Activated naive CD4-positive, alpha-beta T cell treated with anti-CD3 and anti-CD28 coated beads, Interleukin-2, amount 50 U/mL, for 16 hours (primary cell): ENCODE measurements at regions not wholly inside any gene's neighbourhood (a gene's known extent, or its start where the extent isn't known, plus 50 kb on each side); places are given as distances from the start of the nearest gene placed in this dataset.

Experiments used
- DNase-seq: peaks from one replicate; pipeline ENCODE4 v3.0.0-alpha.2; 2020

DNA sequence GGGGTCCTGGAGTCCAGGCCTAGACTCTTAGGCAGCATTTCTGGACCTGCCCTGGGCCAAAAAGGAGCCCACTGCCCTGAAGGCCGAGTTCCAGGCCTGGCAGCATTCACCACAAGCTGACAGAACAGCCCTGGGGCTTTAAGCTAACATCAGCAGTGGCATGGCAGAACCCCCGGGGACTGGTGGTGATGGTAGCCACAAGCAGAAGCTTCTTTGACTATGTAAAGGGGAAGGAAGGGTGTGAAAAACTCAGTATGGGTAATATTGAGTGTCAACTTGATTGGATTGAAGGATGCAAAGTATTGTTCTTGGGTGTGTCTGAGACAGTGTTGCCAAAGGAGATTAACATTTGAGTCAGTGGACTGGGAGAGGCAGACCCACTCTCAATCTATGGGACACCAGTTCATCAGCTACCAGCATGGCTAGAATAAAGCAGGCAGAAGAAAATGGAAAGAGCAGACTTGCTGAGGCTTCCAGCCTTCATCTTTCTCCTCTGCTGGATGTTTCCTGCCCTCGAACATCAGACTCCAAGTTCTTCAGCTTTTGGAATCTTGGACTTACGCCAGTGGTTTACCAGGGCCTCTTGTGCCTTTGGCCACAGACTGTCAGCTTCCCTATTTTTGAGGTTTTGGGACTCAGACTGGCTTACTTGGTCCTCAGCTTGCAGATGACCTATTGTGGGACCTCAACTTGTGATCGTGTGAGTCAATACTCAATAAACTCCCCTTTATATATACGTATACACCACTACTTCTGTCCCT is 661.0 kb upstream of the C9orf72 start:
- DNase-seq, result no peak

DNA sequence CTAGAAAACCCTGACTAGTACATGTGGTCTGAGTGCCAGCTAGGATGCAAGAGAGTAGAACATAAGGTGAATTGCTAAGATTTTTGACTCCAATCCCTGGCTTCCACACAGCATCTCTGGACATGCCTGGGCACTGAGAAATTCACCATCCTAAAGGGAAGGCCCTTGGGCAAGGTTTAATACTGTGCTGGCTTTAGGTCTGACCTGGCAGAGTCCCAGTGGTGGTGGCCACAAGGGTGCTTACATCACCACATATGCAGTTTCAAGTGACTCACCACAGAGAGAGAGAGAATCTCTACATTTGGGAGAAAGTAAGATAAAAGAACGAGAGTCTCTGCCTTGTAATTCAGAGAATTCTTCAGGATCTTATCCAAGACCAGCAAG is 661.6 kb upstream of the C9orf72 start:
- DNase-seq, result no peak

DNA sequence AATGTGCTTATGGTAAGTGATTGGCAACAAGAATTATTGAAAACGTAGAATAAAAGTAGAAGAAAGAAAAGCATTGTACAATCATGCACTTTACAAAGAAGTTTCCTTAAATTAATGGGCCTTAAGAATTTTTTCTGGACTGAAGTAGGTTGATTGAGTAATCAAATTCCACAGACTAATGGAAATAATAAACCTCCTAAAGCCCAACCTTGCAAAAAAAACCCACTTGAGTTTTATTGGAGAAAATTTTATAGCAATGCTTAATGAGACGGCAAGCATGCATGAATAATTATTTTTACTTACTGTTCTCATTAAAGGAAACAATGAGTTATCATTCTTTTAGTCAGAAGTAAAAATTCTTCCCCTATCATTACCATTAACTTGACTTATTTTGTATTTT is 676.1 kb upstream of the C9orf72 start:
- DNase-seq, result no peak

DNA sequence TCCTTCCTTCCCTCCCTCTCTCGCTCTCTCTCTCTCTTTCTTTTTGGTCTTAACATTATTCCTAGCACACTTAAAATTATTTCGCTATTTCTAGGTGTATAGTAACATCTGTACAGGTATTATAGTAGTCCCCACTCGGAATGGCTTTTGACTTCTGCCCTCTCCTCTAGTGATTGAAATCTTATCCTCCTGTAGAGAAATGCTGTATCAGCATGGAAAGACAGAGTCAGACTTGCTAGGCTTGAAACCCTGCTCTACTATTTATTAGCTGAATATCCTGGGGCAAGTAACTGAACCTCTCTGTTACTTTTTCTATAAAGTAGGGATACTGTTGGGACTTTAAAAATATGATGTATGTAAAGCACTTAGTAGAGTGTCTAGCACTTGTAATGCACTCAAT is 681.9 kb upstream of the C9orf72 start:
- no peak for DNase-seq

DNA sequence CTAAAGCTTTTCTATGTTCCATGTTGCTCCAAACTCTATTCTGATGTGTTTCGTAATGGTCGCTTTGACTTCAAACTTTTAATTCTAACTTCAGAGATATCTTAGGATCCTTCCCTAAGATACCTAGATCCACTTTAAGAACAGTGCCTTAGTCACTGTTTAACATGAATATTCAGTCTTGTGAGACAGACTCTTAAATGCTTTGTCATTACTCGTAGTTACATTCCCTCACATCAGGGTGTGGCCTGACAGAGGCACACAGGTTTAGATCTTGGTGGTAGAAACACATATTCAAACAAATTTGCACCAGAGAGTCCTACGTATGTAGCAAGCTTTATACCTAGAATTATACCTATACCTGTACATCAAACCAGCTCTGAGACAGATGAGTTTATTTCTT is 687.0 kb upstream of the C9orf72 start:
- no peak for DNase-seq

DNA sequence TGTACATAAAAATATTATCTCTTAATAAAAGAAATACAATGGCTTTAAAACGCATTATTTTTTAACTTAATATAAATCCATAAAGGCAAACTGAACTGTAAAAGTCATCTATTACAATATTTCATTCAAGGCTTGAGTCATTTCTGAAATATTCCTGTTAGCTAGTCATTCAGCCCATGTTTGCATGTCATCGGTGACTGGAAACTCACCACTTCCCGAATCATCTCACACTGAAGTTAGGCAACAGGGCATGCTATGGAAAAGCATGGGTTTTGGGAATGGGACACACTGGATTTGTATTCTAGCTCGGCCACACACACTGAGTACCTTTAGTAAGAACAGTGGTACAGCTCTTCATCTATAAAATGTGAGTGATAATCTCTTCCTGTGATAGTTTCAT is 691.1 kb upstream of the C9orf72 start:
- no peak for DNase-seq

DNA sequence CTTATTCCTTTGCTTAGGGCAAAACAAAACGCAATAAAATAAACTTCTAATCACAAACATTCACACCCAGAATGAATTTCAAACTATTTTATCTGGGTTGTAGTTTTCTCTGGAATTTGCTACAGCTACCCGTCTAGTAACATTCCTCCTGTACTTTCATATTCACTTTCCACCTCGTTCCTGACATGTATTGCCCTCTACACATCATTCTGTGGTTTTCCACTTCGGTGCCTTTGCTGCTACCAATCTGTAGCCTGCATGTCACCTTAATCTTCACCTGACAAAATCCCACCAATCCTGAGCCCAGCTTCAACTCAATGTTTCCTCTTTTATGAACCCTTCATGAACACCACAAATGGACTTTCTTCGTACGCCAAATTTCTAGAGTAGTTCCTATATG is 694.1 kb upstream of the C9orf72 start:
- DNase-seq, result no peak

DNA sequence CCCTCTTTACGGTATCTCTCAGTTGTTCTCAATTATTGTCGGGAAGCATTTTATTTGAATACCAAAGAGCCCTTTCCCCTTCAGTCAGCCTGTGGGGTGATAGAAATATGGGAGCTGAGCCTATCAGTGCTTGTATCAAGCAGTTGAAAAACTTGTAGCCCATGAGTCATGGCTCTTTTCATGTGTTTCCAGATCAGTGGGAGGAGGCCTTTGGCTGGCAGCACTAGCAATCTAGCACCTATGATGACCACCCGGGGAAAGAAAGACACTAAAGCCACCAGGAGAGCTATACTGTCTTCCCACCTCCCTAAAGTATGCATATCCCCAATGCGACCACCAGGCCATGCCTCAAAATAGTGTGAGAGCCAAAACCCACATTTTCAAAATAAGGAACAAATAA is 696.9 kb upstream of the C9orf72 start:
- DNase-seq, result no peak

DNA sequence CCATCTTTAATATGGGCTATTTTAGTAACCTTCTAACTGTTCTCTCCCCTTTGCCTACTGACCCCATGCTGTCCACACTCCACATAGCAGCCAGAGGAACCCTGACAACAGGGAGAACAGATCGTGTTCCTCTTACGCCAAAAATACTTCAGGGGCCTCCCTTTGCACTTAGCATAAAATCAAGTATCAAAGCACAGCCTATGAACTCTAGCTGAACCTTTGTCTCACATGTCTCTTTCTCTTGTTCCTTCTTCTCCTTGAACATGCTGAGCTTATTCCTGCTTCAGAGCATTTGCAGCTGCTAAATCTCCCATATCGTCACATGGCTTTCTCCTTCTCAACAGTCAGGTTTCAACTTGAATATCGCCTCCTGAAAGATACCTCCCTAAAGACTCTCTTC is 698.8 kb upstream of the C9orf72 start:
- no peak for DNase-seq

DNA sequence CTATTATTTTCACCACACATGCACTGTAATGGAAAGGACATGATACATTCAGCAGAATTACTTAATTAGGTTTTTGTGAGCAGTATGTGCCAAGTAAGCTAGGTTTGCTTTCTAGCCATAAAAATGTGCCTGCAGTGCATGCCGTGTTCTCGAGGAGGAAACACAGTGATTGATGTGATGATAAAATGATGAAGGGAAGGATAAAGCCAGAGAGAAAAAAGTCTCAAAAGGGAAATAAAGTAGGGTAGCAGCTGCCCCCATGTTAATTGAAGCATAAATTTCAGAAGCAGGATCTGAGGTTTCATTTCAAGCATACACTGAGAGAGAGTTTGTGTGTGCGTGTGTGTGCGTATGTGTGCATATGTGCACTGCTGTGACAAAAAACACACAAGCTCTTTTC is 714.2 kb upstream of the C9orf72 start:
- no peak for DNase-seq

DNA sequence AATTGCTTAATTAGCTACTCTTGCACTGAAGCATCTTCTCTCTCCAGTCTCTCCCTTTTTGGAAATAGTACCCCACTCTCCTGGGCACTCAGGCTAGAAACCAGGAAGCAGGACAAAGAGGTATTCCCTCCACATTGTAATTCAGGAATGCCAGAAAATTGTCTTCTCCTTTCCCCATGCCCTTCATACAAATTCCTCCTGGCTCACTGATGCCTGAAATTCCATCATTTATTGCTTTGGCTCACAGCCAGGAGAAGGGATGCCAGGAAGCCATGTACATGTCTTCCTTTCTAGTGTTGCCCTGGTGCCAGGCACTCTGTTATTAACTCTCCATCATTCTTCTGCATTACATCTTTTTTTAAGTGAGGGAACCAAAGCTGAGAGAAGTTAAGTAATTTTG is 716.5 kb upstream of the C9orf72 start:
- no peak for DNase-seq

DNA sequence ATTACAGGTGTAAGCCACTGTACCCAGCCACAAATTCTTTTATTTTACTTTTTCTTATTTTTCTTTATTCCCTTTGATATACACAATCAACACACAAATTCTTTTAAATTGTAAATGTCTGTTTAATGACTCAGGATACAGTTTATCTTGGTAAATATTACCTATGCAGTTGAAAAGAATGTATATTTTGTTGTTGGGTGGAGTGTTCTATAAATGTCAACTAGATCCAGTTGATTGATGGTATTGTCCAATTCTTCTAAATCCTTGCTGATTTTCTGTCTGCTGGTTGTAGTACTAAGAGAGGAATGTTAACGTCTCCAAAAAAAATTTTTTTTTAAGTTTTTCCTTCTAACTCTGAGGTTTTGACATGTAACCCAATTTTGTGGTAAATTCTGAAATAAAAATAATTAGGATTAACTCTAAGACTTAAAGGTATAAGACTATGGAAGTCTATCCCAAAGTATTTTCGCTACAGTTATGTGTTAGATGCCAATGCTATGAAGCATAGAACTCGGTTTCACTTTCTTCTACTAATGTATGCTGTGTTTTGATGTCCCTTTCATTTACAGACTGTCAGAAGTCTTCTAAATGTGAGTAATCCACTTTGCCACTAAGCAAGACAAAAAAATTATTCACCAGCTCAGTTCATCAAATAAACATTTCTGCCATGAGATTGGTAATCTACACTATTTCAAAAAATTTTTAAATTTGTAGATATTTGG is 720.2 kb upstream of the C9orf72 start:
- no peak for DNase-seq

DNA sequence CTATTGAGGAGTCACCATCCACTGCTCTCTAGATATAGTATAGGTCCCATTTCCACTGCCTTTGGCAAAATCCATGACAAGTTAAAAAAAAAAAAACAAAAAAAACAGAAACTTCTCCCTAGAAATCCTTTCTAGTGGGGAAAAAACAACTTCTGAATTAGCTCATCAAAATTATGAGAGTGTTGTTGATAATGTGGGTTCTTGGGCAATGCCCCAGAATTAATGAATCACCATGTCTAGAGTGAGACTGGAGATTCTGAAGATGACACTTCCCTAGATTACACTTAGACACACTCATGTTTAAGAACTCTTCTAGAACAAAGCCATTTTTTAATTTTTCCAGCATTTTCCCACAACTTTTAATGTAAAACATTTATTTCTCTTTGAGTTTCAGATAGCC is 728.0 kb upstream of the C9orf72 start:
- no peak for DNase-seq

DNA sequence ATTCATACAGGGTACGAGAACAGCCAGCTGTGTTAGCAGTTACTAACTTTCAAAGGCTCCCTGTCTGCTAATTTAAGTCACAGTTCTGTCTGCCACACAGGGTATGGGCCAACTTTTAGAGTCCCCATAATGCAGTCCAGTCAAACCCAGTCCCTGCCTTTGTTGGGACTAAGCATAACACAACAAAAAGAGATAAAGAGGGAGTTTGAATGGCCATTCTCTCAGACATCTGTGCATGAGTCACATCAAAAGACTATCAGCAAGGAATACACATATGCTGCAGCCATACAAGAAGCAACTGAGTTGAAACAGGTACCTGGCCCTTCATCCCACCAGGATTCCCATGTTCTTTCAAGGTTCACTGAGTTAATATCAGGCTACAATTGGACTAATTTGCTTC is 744.5 kb upstream of the C9orf72 start:
- DNase-seq, result no peak

DNA sequence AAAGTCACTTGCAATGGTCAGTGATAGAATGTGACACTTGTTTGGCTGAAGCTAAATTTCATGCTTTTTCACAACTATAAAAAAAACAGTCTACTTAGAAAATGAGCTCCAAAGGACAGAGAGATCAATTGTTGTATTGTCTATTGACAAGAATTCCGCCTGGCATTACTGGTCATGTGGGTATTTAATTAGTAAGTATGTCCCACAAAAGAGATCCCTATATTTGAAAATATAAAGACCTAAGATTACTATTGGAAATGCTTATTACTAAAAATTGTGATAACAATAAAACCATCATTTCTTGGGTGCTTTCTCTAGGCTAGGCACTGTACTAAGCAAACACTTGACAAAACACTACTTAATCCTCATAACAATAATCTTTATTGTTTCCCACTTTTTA is 745.2 kb upstream of the C9orf72 start:
- no peak for DNase-seq

DNA sequence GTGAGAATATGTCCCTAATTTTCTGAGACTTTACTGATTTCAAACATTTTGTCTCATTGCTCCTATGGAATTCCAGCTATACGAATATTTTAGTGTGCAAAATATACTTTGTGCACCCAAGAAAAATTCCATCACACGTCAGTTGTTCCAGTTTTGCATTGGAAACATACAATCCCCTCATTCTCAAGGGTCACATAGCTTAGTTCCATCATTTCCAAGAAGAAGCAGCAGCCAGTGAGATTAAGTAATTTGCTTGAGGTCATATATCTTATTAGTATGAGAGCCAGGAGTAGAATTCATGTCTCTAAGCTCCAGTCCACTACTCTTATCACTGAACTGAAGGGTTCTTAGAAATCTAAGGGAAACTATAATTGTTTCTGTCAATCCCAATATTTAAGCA is 746.7 kb upstream of the C9orf72 start:
- DNase-seq, result no peak

DNA sequence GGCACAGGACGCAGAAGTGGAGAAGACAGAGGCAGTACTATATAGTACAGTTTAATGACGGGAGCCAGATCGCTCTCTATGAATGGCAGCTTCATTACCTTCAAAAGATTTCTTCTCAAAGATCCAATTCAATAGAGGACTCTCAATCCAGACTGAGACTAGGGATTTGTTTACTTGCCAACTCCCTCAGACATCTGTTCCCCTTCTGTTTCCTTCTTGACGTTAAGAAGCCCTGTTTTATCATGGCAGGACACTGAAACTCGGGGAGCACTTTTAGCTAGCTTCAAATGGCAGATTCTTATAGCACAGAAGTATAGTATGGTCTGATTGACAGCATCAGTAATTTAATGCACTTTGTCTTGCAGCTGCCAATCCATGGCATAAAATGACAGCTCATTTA is 747.3 kb upstream of the C9orf72 start:
- DNase-seq, result no peak

DNA sequence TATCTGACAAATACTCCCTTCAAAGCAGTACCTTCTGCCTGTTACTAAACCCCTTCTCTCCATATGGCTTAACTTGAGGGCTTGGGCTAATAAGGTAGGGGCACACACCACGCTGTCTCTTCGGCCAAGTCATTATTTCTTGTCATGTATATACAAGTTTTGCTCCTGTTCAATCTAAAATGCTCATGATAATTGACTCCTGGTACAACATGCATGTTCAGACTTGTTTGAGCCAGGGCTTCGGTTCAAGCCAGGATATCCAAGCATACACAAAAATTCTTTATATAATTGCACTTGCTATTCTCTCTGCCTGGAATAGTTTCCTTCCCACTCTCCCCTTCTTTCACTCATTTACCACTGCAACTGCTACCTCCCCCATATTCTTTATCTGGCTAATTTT is 756.0 kb upstream of the C9orf72 start:
- DNase-seq, result no peak

DNA sequence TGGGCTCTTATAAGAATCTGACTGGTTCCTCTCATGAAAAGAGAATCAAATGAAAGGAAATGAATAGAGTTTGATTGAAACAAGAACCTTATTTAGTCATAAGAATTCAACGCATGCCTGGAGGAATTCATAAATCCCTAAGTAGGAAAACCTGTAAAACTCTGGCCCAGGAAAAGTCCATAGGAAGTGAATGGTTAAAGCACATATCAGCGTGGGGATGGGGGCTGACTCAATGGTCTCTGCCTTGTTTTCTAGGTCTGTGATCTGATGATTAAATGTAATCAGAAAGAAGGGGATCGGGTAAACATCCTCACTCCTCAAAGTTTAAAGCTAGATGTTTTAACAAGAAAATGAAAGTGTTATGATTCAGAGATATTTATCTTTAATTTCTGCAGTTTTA is 759.4 kb upstream of the C9orf72 start:
- no peak for DNase-seq

DNA sequence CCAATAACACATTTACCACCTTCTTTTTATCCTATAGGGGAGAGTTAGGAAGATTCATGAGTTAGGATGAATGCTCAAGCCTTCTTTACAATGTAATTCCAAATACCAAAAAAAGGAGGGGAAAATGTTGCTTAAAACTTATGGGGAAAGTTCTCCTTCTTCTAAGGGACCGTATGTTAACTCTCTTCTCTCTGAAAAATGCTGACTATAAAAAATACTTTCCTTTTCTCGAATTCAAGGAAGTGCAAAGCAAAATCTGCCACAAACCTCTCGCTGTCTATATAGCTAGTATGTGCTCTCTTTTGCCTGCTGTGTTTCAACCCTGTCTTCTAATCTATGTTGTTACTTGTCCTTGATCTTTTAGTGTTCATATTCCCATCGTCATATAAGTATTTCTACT is 768.6 kb upstream of the C9orf72 start:
- no peak for DNase-seq

DNA sequence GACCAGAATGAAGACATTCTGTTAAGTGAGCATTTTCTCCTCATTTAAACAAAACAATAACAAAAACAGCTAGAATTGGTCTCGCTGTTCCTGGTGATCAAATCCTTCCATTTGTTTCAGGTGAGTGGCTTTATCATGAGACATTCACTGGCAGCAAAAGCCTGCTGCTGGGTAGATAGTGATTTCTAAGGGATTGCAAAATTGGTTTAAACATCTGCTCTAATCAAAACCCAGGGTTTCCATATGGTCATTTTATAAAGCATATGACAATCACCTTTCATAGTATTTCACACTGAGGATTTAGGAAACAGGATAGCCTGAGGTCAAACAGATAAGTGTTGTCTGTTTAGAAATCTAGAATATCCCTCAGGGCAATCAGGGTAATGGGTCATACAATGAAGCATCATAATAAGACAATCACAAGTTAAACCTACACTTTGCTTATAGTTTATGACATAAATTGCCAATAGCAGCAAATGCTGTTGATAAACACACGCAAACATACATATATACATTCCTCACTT is 769.6 kb upstream of the C9orf72 start:
- DNase-seq, result no peak

DNA sequence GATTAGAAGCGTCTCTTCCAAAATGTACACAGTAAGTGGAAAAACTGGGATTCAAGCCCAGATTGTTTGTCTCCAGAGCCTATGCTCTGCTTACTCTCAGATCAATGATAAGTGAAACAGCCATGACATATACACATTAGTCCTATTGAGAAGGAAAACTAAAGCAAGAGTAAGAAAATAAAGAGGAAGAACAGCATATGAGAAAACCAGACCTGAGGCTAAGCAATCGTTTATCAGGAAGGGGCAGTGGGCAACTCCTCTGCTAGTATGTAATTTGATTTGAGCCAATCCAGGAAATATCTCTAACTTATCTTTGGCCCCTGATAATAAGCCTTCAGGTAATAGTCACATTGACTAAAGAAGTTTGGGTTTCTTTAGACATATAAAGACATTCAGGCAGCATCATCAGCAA is 789.9 kb upstream of the C9orf72 start:
- DNase-seq, result no peak

DNA sequence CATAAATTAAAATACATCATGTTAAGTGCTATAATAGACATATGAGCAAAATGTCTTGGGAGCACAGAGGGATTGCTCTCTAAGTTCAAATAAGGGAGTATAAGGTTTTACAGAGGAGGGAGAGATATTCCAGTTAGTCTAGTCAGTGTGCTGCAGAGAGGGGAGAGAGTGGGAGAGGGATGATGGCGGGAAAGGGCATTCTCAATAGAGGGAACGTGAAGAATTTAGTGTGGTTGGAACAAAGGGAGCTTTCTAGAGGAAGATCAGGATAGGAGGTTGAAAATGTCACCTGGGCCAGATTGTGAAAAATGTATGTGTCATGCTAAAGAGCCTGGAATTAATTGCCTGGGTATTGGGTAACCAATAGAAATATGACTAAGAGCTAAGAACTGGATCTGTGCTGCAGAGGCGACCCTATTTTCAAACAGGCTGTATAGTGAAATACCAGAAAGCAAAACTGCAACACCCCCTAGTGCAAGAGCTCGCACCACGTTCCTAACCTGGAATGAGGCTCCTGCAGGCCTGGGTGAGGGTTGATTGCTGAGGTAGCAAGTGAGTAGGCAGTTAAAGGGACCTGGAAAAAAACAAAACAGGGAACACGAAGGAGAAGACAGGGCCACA is 791.8 kb upstream of the C9orf72 start:
- no peak for DNase-seq

DNA sequence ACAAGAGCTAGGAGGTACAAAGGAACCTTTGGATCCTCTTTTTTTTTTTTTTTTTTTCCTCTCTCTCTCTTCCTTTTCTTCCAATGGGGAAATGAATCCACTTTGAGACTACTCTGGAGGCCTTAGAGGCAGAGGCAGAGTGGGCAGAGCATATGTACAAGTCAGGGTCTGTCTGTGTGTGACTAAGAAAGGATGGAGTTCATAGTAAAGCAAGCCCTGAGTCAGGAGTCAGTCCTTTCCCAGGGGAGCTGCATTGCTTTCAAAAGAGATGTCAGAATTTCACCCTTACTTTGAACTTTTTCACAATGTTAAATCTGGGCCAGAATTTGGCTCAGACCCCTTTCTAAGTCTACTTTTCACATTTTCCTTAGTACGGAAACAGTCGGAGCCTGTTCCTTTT is 792.4 kb upstream of the C9orf72 start:
- no peak for DNase-seq
